SK-N-SH (cell line): ENCODE measurements at regions not wholly inside any gene's neighbourhood (a gene's known extent, or its start where the extent isn't known, plus 50 kb on each side); places are given as distances from the start of the nearest gene placed in this dataset.

ENCODE experiments used
- CTCF ChIA-PET: fragments of 300-600, 350-600 bp; formaldehyde crosslinking; extraction: SDS; loops from one replicate; lab custom pipeline; 2021; lab: Yijun Ruan, JAX
- POLR2A ChIA-PET: fragments of 350-600 bp; sonication (Branson Sonifier 250); formaldehyde crosslinking; extraction: SDS; loops from one replicate; lab custom pipeline; 2020; ENCODE audit warnings: antibody characterized with exemption, inconsistent platforms; lab: Yijun Ruan, JAX
- DNase-seq: peaks from one replicate; pipeline ENCODE4 v3.0.0; 2012
- H2AFZ ChIP-seq: fragments of 200-600 bp; sonication (generic); 2 replicates; pipeline ENCODE4 v1.8.1; 2016; ENCODE audit warnings: antibody characterized with exemption, mild to moderate bottlenecking, low read depth
- H3F3A ChIP-seq: fragments of 200-600 bp; sonication (generic); replicated peaks from 2 replicates; pipeline ENCODE3; 2016; ENCODE audit warnings: antibody characterized with exemption, mild to moderate bottlenecking; ENCODE audit not compliant: insufficient read depth
- H3K27ac ChIP-seq, 2 experiments: fragments of 200-500 bp in 1 of 2; fragments of 200-600 bp in 1 of 2; sonication (Bioruptor generic) in 1 of 2; sonication (generic), shearing (Covaris generic) in 1 of 2; 2 replicates each; pipeline versions ENCODE4 v1.5.1 to v1.6.1; 2014 to 2016; ENCODE audit warnings: low read depth in 2 of 2, inconsistent platforms in 1 of 2, low read length in 1 of 2, mild to moderate bottlenecking in 1 of 2, mixed read lengths in 1 of 2
- H3K27me3 ChIP-seq: fragments of 200-600 bp; sonication (generic), shearing (Covaris generic); 2 replicates; pipeline ENCODE4 v1.6.1; 2016; ENCODE audit warnings: mixed run types; ENCODE audit not compliant: insufficient read depth
- H3K36me3 ChIP-seq, 2 experiments: fragments of 200-500 bp in 1 of 2; fragments of 200-600 bp in 1 of 2; sonication (Bioruptor generic) in 1 of 2; sonication (generic) in 1 of 2; replicated peaks in 1 of 2; 2 replicates each; pipeline versions ENCODE3 to v1.5.1; 2014 to 2016; ENCODE audit warnings: low read length in 1 of 2, mild to moderate bottlenecking in 1 of 2; ENCODE audit not compliant: insufficient read depth in 2 of 2, control insufficient read depth in 1 of 2
- H3K4me1 ChIP-seq, 2 experiments: fragments of 200-500 bp in 1 of 2; fragments of 200-600 bp in 1 of 2; sonication (Bioruptor generic) in 1 of 2; sonication (generic), shearing (Covaris generic) in 1 of 2; 2 replicates each; pipeline versions ENCODE4 v1.5.1 to v1.6.1; 2014 to 2016; ENCODE audit warnings: low read depth in 1 of 2, low read length in 1 of 2, mixed run types in 1 of 2; ENCODE audit not compliant: insufficient read depth in 2 of 2, control insufficient read depth in 1 of 2
- H3K4me2 ChIP-seq: fragments of 200-600 bp; sonication (generic), shearing (Covaris generic); 2 replicates; pipeline ENCODE4 v1.6.1; 2017; ENCODE audit warnings: mixed run types
- H3K4me3 ChIP-seq, 2 experiments: fragments of 200-500 bp in 1 of 2; fragments of 200-600 bp in 1 of 2; sonication (Bioruptor generic) in 1 of 2; sonication (generic), shearing (Covaris generic) in 1 of 2; 2 replicates each; pipeline versions ENCODE4 v1.5.1 to v1.8.1; 2014 to 2016; ENCODE audit warnings: low read depth in 2 of 2, inconsistent platforms in 1 of 2, low read length in 1 of 2, mild to moderate bottlenecking in 1 of 2, mixed read lengths in 1 of 2, moderate library complexity in 1 of 2
- H3K79me2 ChIP-seq: fragments of 200-600 bp; sonication (generic); 2 replicates; pipeline ENCODE4 v1.8.1; 2017; ENCODE audit warnings: mild to moderate bottlenecking; ENCODE audit not compliant: insufficient read depth
- H3K9ac ChIP-seq: fragments of 200-600 bp; sonication (generic); 2 replicates; pipeline ENCODE4 v1.6.1; 2017; ENCODE audit warnings: mixed run types
- H3K9me2 ChIP-seq: fragments of 200-600 bp; sonication (generic); 2 replicates; pipeline ENCODE4 v1.6.1; 2017; ENCODE audit warnings: mixed run types
- H3K9me3 ChIP-seq: fragments of 200-600 bp; sonication (generic); 2 replicates; pipeline ENCODE4 v1.6.1; 2017; ENCODE audit warnings: mixed run types, mild to moderate bottlenecking, moderate library complexity
- H4K20me1 ChIP-seq: fragments of 200-600 bp; sonication (generic); 2 replicates; pipeline ENCODE4 v1.6.1; 2017; ENCODE audit warnings: mild to moderate bottlenecking, mixed run types; ENCODE audit not compliant: insufficient read depth
- CTCF ChIP-seq: fragments of 200-600 bp; sonication (generic); IDR thresholded peaks from 2 replicates; pipeline ENCODE4 v1.6.1; 2017; ENCODE audit warnings: antibody characterized with exemption, mild to moderate bottlenecking, moderate library complexity
- ELF1 ChIP-seq: IDR thresholded peaks from 2 replicates; pipeline ENCODE4 v1.4.0; 2012
- EP300 ChIP-seq, 2 experiments: IDR thresholded peaks; 2 replicates each; pipeline versions ENCODE4 v1.4.0 to v1.6.1; 2012; ENCODE audit warnings: borderline replicate concordance in 1 of 2, low read depth in 1 of 2, low read length in 1 of 2
- FOSL2 ChIP-seq: IDR thresholded peaks from 2 replicates; pipeline ENCODE4 v1.4.0; 2012; ENCODE audit warnings: low read depth, mild to moderate bottlenecking, moderate library complexity, borderline replicate concordance
- FOXJ3 ChIP-seq: sonication (generic); formaldehyde crosslinking; IDR thresholded peaks from 2 replicates; pipeline ENCODE4 v1.5.1; 2020; ENCODE audit warnings: mild to moderate bottlenecking, missing genetic modification reagents
- GABPA ChIP-seq: IDR thresholded peaks from 2 replicates; pipeline ENCODE4 v1.4.0; 2012; ENCODE audit warnings: low read depth, mild to moderate bottlenecking
- GATA2 ChIP-seq: sonication (generic); formaldehyde crosslinking; IDR thresholded peaks from 2 replicates; pipeline ENCODE4 v1.5.0; 2020; ENCODE audit warnings: mild to moderate bottlenecking, missing genetic modification reagents
- JUND ChIP-seq: IDR thresholded peaks from 2 replicates; pipeline ENCODE4 v1.4.0; 2012
- MEF2A ChIP-seq: IDR thresholded peaks from 2 replicates; pipeline ENCODE4 v1.4.0; 2012; ENCODE audit warnings: low read depth, borderline replicate concordance
- MXI1 ChIP-seq: IDR thresholded peaks from 2 replicates; pipeline ENCODE4 v1.6.1; 2012; ENCODE audit warnings: mild to moderate bottlenecking, low read depth, low read length, improper control_type of control experiment
- NFIC ChIP-seq: IDR thresholded peaks from 2 replicates; pipeline ENCODE4 v1.4.0; 2012; ENCODE audit warnings: borderline replicate concordance
- PBX3 ChIP-seq: IDR thresholded peaks from 2 replicates; pipeline ENCODE4; 2012
- RAD21 ChIP-seq: IDR thresholded peaks from 2 replicates; pipeline ENCODE4 v1.6.1; 2012; ENCODE audit warnings: mild to moderate bottlenecking, low read length
- RCOR1 ChIP-seq: fragments of 150-350 bp; IDR thresholded peaks from 2 replicates; pipeline ENCODE4 v1.6.1; 2017; ENCODE audit warnings: antibody characterized with exemption, low read length
- REST ChIP-seq: IDR thresholded peaks from 2 replicates; pipeline ENCODE4 v1.6.1; 2012; ENCODE audit warnings: mild to moderate bottlenecking, low read depth, low read length, moderate library complexity
- RFX5 ChIP-seq: IDR thresholded peaks from 2 replicates; pipeline ENCODE4 v1.6.1; 2012; ENCODE audit warnings: mild to moderate bottlenecking, improper control_type of control experiment, low read length
- SMC3 ChIP-seq: IDR thresholded peaks from 2 replicates; pipeline ENCODE4 v1.6.1; 2012; ENCODE audit warnings: low read depth, low read length, improper control_type of control experiment
- TAF1 ChIP-seq: IDR thresholded peaks from 2 replicates; pipeline ENCODE4 v1.6.1; 2012; ENCODE audit warnings: low read depth, mild to moderate bottlenecking, low read length, moderate library complexity, borderline replicate concordance
- TCF12 ChIP-seq: IDR thresholded peaks from 2 replicates; pipeline ENCODE4 v1.4.0; 2012
- TEAD4 ChIP-seq: IDR thresholded peaks from 2 replicates; pipeline ENCODE4 v1.4.0; 2012; ENCODE audit warnings: mild to moderate bottlenecking, borderline replicate concordance; ENCODE audit not compliant: insufficient read depth
- YY1 ChIP-seq: IDR thresholded peaks from 2 replicates; pipeline ENCODE4 v1.4.0; 2012; ENCODE audit warnings: low read depth, mild to moderate bottlenecking
- ZBTB33 ChIP-seq: IDR thresholded peaks from 2 replicates; pipeline ENCODE4 v1.4.0; 2012; ENCODE audit warnings: low read depth, borderline replicate concordance
- WGBS: methylation state at CpG from one replicate; pipeline ENCODE4 v1.1.6; 2017; ENCODE audit warnings: low lambda C conversion rate; 5-methylcytosine and 5-hydroxymethylcytosine counted together

- TF ChIP-seq CTCF (no peak), MXI1 (no peak), ELF1 (no peak), NFIC (no peak), TCF12 (no peak)
These were observed 65.2 kb upstream of the EPS8L3 start (continued) for GRCh38 chr1:109828756-109829505.

GRCh38 chr1:109827986-109828385 lies 64.3 kb upstream of the EPS8L3 start:
- no peak for TF ChIP-seq GATA2 (CRISPR knock-in tag)
- TF ChIP-seq FOSL2 = no peak
- no peak for TF ChIP-seq RCOR1
- no peak for TF ChIP-seq RAD21
- no peak for TF ChIP-seq TEAD4
- TF ChIP-seq FOXJ3 (CRISPR knock-in tag) = no peak
- TF ChIP-seq ELF1 = no peak
- TF ChIP-seq ZBTB33 = no peak
- TF ChIP-seq GABPA = no peak
- TF ChIP-seq MEF2A = no peak
- no peak for TF ChIP-seq TAF1
- TF ChIP-seq JUND = no peak
- TF ChIP-seq YY1 = no peak
- TF ChIP-seq EP300 (IDR thresholded peaks at IDR 0.05; ENCODE audit: borderline replicate concordance in 1 of 2, low read depth in 1 of 2, low read length in 1 of 2) = no peak
- no peak for TF ChIP-seq RFX5
- no peak for TF ChIP-seq REST
- TF ChIP-seq PBX3 = no peak
- no peak for TF ChIP-seq SMC3
- H3K4me1 ChIP-seq = peaks cover 0 to 10% of the 10 kb centered on the region in 2 experiments; a peak in 2 of 4 replicates
- ChIA-PET POLR2A (no interaction called here), CTCF (interaction anchor here (1.3 kb wide), 1 partner anchor 156 kb away, joined by 4 read pairs; no protein-coding TSS in a partner anchor)
- peaks cover 5% of the 10 kb centered on the region for H3F3A ChIP-seq
- H3K27me3 ChIP-seq = no peaks in the 10 kb centered on the region
- DNase-seq = no peak
- WGBS = 98% methylated on average over 6 of the region's 7 CpGs
- no peaks in the 10 kb centered on the region for H3K79me2 ChIP-seq
- H2AFZ ChIP-seq = no peak overlapping the region
- no peak overlapping the region for H3K27ac ChIP-seq
- no peaks in the 10 kb centered on the region for H4K20me1 ChIP-seq
- H3K9ac ChIP-seq = no peak overlapping the region
- H3K9me2 ChIP-seq = no peaks in the 10 kb centered on the region
- no peaks in the 10 kb centered on the region for H3K36me3 ChIP-seq
- H3K4me2 ChIP-seq = no peak overlapping the region
- no peaks in the 10 kb centered on the region for H3K9me3 ChIP-seq
- H3K4me3 ChIP-seq = no peak overlapping the region
